Kidney epithelial cell (primary cell): ENCODE measurements at regions not wholly inside any gene's neighbourhood (a gene's known extent, or its start where the extent isn't known, plus 50 kb on each side); places are given as distances from the start of the nearest gene placed in this dataset.

Experiments
- DNase-seq: peaks from one replicate; pipeline ENCODE4 v3.0.0-alpha.2; 2010; ENCODE audit warnings: low read depth
- H3K27me3 ChIP-seq: 2 replicates; pipeline ENCODE4 v1.6.0; 2011; ENCODE audit warnings: low read length; ENCODE audit not compliant: control insufficient read depth, insufficient read depth
- H3K36me3 ChIP-seq: 2 replicates; pipeline ENCODE4 v1.5.1; 2011; ENCODE audit warnings: low read length; ENCODE audit not compliant: control insufficient read depth, insufficient read depth
- H3K4me3 ChIP-seq: 2 replicates; pipeline ENCODE4 v1.5.1; 2011; ENCODE audit warnings: low read depth, mild to moderate bottlenecking, control low read depth, low read length
- CTCF ChIP-seq: IDR thresholded peaks from 2 replicates; pipeline ENCODE4 v1.5.1; 2011; ENCODE audit warnings: mild to moderate bottlenecking, moderate library complexity, low read length, control low read depth, inconsistent platforms; ENCODE audit not compliant: insufficient read depth, poor library complexity, severe bottlenecking

GRCh38 chr5:133723126-133723525, 110.8 kb upstream of the FSTL4 start:
- TF ChIP-seq CTCF, result no peak

GRCh38 chr5:133721365-133721764, 109.0 kb upstream of the FSTL4 start:
- DNase-seq, result no peak
- no peaks in the 10 kb centered on the region for H3K36me3 ChIP-seq
- no peaks in the 10 kb centered on the region for H3K27me3 ChIP-seq
- TF ChIP-seq CTCF, result no peak
- H3K4me3 ChIP-seq, result no peak overlapping the region

More at GRCh38 chr5:133723126-133723525, 110.8 kb upstream of the FSTL4 start:
- no peak for DNase-seq
- Histone ChIP-seq H3K36me3 (no peaks in the 10 kb centered on the region), H3K27me3 (no peaks in the 10 kb centered on the region), H3K4me3 (no peak overlapping the region)

GRCh38 chr5:133718457-133718856, 106.1 kb upstream of the FSTL4 start:
- no peaks in the 10 kb centered on the region for H3K27me3 ChIP-seq
- TF ChIP-seq CTCF, result no peak
- DNase-seq, result no peak

GRCh38 chr5:133716532-133717183, 104.3 kb upstream of the FSTL4 start:
- Histone ChIP-seq H3K4me3 (no peak overlapping the region), H3K36me3 (no peaks in the 10 kb centered on the region), H3K27me3 (no peaks in the 10 kb centered on the region)
- no peak for TF ChIP-seq CTCF
- no peak for DNase-seq

More at GRCh38 chr5:133718457-133718856, 106.1 kb upstream of the FSTL4 start:
- no peaks in the 10 kb centered on the region for H3K36me3 ChIP-seq
- H3K4me3 ChIP-seq, result no peak overlapping the region

GRCh38 chr5:133715616-133716015, 103.3 kb upstream of the FSTL4 start:
- no peak for TF ChIP-seq CTCF
- no peak overlapping the region for H3K4me3 ChIP-seq
- H3K36me3 ChIP-seq, result no peaks in the 10 kb centered on the region
- DNase-seq, result no peak
- no peaks in the 10 kb centered on the region for H3K27me3 ChIP-seq

- Histone ChIP-seq H3K36me3 (no peaks in the 10 kb centered on the region), H3K4me3 (no peak overlapping the region), H3K27me3 (no peaks in the 10 kb centered on the region)
- no peak for DNase-seq
- TF ChIP-seq CTCF, result no peak
These were observed 102.9 kb upstream of the FSTL4 start for GRCh38 chr5:133715216-133715615.
